OCI-LY3 (cell line): ENCODE measurements at regions not wholly inside any gene's neighbourhood (a gene's known extent, or its start where the extent isn't known, plus 50 kb on each side); places are given as distances from the start of the nearest gene placed in this dataset.

ENCODE experiments used
- H2AFZ ChIP-seq: fragments of 200-600, 300-600 bp; shearing (Covaris generic); 2 replicates; pipeline ENCODE4 v1.6.0; 2014; ENCODE audit warnings: antibody characterized with exemption, low read depth, low read length
- H3K27ac ChIP-seq: fragments of 200-600, 300-600 bp; sonication (generic); 2 replicates; pipeline ENCODE4 v1.5.1; 2014; ENCODE audit warnings: mild to moderate bottlenecking, low read length, moderate library complexity, mixed read lengths
- H3K27me3 ChIP-seq: fragments of 200-600, 300-600 bp; sonication (generic); 2 replicates; pipeline ENCODE4 v1.6.1; 2014; ENCODE audit warnings: low read depth, low read length, mixed read lengths
- H3K36me3 ChIP-seq: fragments of 200-600, 300-600 bp; sonication (generic); replicated peaks from 2 replicates; pipeline ENCODE3; 2014; ENCODE audit warnings: low read depth, low read length, mixed read lengths
- H3K4me1 ChIP-seq: fragments of 300-600, 200-600 bp; sonication (generic); 2 replicates; pipeline ENCODE4 v1.6.1; 2014; ENCODE audit warnings: low read length, mixed read lengths
- H3K4me2 ChIP-seq: fragments of 200-600, 300-600 bp; sonication (generic); 2 replicates; pipeline ENCODE4 v1.6.1; 2014; ENCODE audit warnings: low read length, mixed read lengths
- H3K4me3 ChIP-seq: fragments of 300-600, 200-600 bp; sonication (generic); 2 replicates; pipeline ENCODE4 v1.5.1; 2014; ENCODE audit warnings: antibody characterized with exemption, mild to moderate bottlenecking, low read length, moderate library complexity
- H3K79me2 ChIP-seq: fragments of 300-600, 200-600 bp; shearing (Covaris generic); 2 replicates; pipeline ENCODE4 v1.6.1; 2014; ENCODE audit warnings: mild to moderate bottlenecking, low read length, mixed read lengths
- H3K9ac ChIP-seq: fragments of 300-600, 200-600 bp; shearing (Covaris generic); 2 replicates; pipeline ENCODE4 v1.6.0; 2014; ENCODE audit warnings: mild to moderate bottlenecking, low read length, moderate library complexity
- H3K9me3 ChIP-seq: fragments of 200-600, 300-600 bp; shearing (Covaris generic); 2 replicates; pipeline ENCODE4 v1.6.1; 2014; ENCODE audit warnings: low read length, mixed read lengths; ENCODE audit not compliant: insufficient read depth
- H4K20me1 ChIP-seq: fragments of 200-600, 300-600 bp; sonication (generic); 2 replicates; pipeline ENCODE4 v1.6.1; 2016; ENCODE audit warnings: low read length, mixed read lengths; ENCODE audit not compliant: insufficient read depth
- EZH2phosphoT487 ChIP-seq: fragments of 200-600 bp; shearing (Covaris generic); IDR thresholded peaks from 2 replicates; pipeline ENCODE4 v1.6.1; 2018; ENCODE audit warnings: antibody characterized with exemption, mixed run types, low read depth
- TF ChIP-seq, protein P1 (sequence below): fragments of 200-600, 300-600 bp; sonication (generic); IDR thresholded peaks from 2 replicates; pipeline ENCODE4 v1.5.1; 2014; ENCODE audit warnings: antibody characterized with exemption, low read length, low read depth

DNA sequence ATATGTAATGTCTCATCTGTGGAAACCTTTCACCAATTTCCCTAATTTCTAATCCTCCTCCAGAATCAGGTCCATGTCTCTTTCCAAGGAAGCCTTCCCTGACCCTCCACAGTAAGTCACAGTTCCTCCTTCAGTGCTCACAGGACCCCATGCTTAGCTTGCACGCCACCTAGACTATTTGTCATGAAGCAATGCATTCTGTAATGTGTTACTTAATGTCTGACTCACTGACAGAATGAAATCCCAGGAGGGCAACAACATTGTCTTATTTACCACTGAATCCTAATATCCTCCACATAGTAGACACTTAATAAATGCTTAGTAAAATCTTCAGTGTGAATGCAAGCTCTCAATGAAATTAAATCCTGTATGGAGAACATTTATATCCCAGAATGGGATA, 245.9 kb upstream of the PLD5 start:
- no peak overlapping the region for H3K4me3 ChIP-seq
- H3K4me2 ChIP-seq, result no peak overlapping the region

GRCh38 chr1:242764161-242764560, 239.7 kb upstream of the PLD5 start:
- Histone ChIP-seq H2AFZ (no peak overlapping the region), H3K27me3 (no peaks in the 10 kb centered on the region; the same call in 1 of the 2 replicates), H3K9me3 (no peaks in the 10 kb centered on the region; the same call in 1 of the 2 replicates), H3K36me3 (no peaks in the 10 kb centered on the region), H3K4me1 (no peaks in the 10 kb centered on the region), H3K79me2 (no peaks in the 10 kb centered on the region), H3K9ac (no peak overlapping the region), H3K4me2 (no peak overlapping the region), H3K4me3 (no peak overlapping the region), H3K27ac (no peak overlapping the region), H4K20me1 (no peaks in the 10 kb centered on the region)
- TF ChIP-seq EZH2phosphoT487, result no peak
- TF ChIP-seq, protein P1, sequence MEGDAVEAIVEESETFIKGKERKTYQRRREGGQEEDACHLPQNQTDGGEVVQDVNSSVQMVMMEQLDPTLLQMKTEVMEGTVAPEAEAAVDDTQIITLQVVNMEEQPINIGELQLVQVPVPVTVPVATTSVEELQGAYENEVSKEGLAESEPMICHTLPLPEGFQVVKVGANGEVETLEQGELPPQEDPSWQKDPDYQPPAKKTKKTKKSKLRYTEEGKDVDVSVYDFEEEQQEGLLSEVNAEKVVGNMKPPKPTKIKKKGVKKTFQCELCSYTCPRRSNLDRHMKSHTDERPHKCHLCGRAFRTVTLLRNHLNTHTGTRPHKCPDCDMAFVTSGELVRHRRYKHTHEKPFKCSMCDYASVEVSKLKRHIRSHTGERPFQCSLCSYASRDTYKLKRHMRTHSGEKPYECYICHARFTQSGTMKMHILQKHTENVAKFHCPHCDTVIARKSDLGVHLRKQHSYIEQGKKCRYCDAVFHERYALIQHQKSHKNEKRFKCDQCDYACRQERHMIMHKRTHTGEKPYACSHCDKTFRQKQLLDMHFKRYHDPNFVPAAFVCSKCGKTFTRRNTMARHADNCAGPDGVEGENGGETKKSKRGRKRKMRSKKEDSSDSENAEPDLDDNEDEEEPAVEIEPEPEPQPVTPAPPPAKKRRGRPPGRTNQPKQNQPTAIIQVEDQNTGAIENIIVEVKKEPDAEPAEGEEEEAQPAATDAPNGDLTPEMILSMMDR, result no peak

More for the DNA sequence above, 245.9 kb upstream of the PLD5 start:
- TF ChIP-seq, protein P1, result no peak
- no peak for TF ChIP-seq EZH2phosphoT487
- Histone ChIP-seq H3K27me3 (no peaks in the 10 kb centered on the region; the same call in 1 of the 2 replicates), H3K79me2 (no peaks in the 10 kb centered on the region), H3K4me1 (no peaks in the 10 kb centered on the region), H3K9me3 (no peaks in the 10 kb centered on the region; the same call in 1 of the 2 replicates), H3K27ac (no peak overlapping the region), H3K36me3 (no peaks in the 10 kb centered on the region), H3K9ac (no peak overlapping the region), H2AFZ (no peak overlapping the region), H4K20me1 (no peaks in the 10 kb centered on the region)

DNA sequence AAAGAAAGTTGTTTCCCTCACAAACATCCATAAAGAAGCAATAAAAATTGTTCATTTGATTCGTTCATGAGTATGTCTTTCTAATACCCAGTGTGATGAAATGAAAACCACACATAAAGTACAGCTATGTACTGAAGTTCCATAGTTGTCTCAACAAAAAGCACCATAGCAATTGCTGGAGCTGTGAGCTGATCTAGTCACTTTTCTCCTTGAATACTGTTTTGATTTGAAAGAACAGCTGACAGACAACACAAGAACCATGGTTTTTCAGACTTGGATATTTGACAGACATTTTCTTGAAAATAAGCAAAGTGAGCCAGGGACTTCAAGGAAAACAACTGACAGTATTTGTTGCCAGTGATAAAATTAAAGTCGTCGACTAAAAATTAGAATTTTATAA, 237.1 kb upstream of the PLD5 start:
- H3K79me2 ChIP-seq, result no peaks in the 10 kb centered on the region
- H3K4me2 ChIP-seq, result no peak overlapping the region
- H3K4me1 ChIP-seq, result no peaks in the 10 kb centered on the region
- H2AFZ ChIP-seq, result no peak overlapping the region
- H3K4me3 ChIP-seq, result no peak overlapping the region
- no peaks in the 10 kb centered on the region for H4K20me1 ChIP-seq
- H3K36me3 ChIP-seq, result no peaks in the 10 kb centered on the region
- no peak overlapping the region for H3K27ac ChIP-seq
- H3K27me3 ChIP-seq, result no peaks in the 10 kb centered on the region
- no peaks in the 10 kb centered on the region for H3K9me3 ChIP-seq
- H3K9ac ChIP-seq, result no peak overlapping the region
- TF ChIP-seq, protein P1, result no peak
- no peak for TF ChIP-seq EZH2phosphoT487

DNA sequence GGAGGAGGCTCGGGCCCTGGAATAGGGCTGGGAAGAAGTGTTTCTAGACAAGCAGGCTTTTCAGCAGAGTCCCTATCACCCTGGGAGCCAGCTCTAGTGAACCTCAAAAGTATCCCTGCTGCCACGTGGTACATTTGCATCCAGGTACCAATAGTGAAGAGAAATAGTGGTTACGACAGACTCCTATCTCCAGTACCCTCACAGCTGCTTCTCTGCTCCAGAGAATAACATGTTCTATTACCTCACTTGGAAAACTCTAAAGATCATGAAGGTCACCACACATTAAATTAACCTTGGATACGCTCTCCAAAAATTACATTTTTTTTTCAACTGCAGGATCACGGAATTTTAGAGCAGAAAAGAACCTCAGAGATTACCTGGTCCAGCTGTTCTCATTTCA, 230.4 kb upstream of the PLD5 start:
- no peaks in the 10 kb centered on the region for H3K79me2 ChIP-seq
- H3K27me3 ChIP-seq, result no peaks in the 10 kb centered on the region
- H3K4me3 ChIP-seq, result no peak overlapping the region
- H3K9me3 ChIP-seq, result no peaks in the 10 kb centered on the region
- no peaks in the 10 kb centered on the region for H3K4me1 ChIP-seq
- H3K4me2 ChIP-seq, result no peak overlapping the region
- H2AFZ ChIP-seq, result no peak overlapping the region
- H3K9ac ChIP-seq, result no peak overlapping the region
- H3K27ac ChIP-seq, result no peak overlapping the region
- H3K36me3 ChIP-seq, result no peaks in the 10 kb centered on the region
- no peak for TF ChIP-seq EZH2phosphoT487
- TF ChIP-seq, protein P1, result no peak
- no peaks in the 10 kb centered on the region for H4K20me1 ChIP-seq
